Duodenal mucosa (tissue), 2 donors: ENCODE measurements at regions not wholly inside any gene's neighbourhood (a gene's known extent, or its start where the extent isn't known, plus 50 kb on each side); places are given as distances from the start of the nearest gene placed in this dataset.

ENCODE experiments used
- H3K27ac ChIP-seq: one replicate; pipeline ENCODE4 v1.7.0; 2013; ENCODE audit warnings: low read depth, low read length
- H3K27me3 ChIP-seq, 2 donors: one replicate each; pipeline ENCODE4 v1.7.0; 2013; ENCODE audit warnings: low read length in 2 of 2, control low read depth in 1 of 2; ENCODE audit not compliant: insufficient read depth in 2 of 2, control insufficient read depth in 1 of 2
- H3K36me3 ChIP-seq, 2 donors: one replicate each; pipeline ENCODE4 v1.7.0; 2013; ENCODE audit warnings: low read length in 2 of 2, control low read depth in 1 of 2; ENCODE audit not compliant: insufficient read depth in 2 of 2, control insufficient read depth in 1 of 2
- H3K4me1 ChIP-seq, 2 donors: one replicate each; pipeline ENCODE4 v1.7.0; 2013; ENCODE audit warnings: low read length in 2 of 2, control low read depth in 1 of 2; ENCODE audit not compliant: insufficient read depth in 2 of 2, control insufficient read depth in 1 of 2
- H3K4me3 ChIP-seq, 2 donors: one replicate each; pipeline ENCODE4 v1.7.0; 2013; ENCODE audit warnings: low read length in 2 of 2, low read depth in 1 of 2
- H3K9ac ChIP-seq, 2 donors: one replicate each; pipeline ENCODE4 v1.7.0; 2013; ENCODE audit warnings: low read length in 2 of 2, low read depth in 1 of 2
- H3K9me3 ChIP-seq, 2 donors: one replicate each; pipeline ENCODE4 v1.7.0; 2013; ENCODE audit warnings: low read length in 2 of 2, control low read depth in 1 of 2; ENCODE audit not compliant: control insufficient read depth in 1 of 2

- no peaks in the 10 kb centered on the region for H3K36me3 ChIP-seq
Observed at GRCh38 chr5:125526966-125527365, 780.5 kb upstream of the ZNF608 start.

DNA sequence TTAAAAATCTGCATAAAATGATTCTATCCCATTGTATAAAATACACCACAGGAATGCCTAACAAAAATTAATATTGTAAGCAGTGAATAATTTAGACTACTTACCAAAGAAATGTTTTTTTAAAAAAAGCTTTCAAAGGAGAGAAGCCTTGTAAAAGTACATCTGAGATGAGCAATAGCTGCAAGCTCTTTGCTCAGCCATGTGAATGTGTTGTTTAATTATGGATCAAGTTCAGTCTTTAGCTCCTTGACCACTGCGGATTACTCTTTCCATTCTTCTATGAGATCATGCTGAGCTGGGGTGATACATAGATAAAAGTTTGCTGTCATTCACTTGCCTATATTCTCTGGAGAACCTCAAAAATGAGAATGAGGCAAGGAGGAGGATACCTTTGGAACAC, 782.4 kb upstream of the ZNF608 start:
- Histone ChIP-seq H3K36me3 (no peaks in the 10 kb centered on the region), H3K27me3 (no peaks in the 10 kb centered on the region), H3K4me1 (no peaks in the 10 kb centered on the region), H3K9me3 (no peaks in the 10 kb centered on the region), H3K9ac (no peak overlapping the region), H3K4me3 (no peak overlapping the region), H3K27ac (no peak overlapping the region)

More at GRCh38 chr5:125526966-125527365, 780.5 kb upstream of the ZNF608 start:
- H3K4me3 ChIP-seq: no peak overlapping the region
- no peaks in the 10 kb centered on the region for H3K9me3 ChIP-seq
- H3K27ac ChIP-seq: no peak overlapping the region
- no peak overlapping the region for H3K9ac ChIP-seq
- no peaks in the 10 kb centered on the region for H3K4me1 ChIP-seq
- H3K27me3 ChIP-seq: no peaks in the 10 kb centered on the region

GRCh38 chr5:125530833-125531615, 784.6 kb upstream of the ZNF608 start:
- H3K9ac ChIP-seq: no peak overlapping the region
- peaks cover 0 to 2% of the 10 kb centered on the region in 2 donors for H3K9me3 ChIP-seq
- no peak overlapping the region for H3K27ac ChIP-seq

GRCh38 chr5:125536095-125536494, 789.7 kb upstream of the ZNF608 start:
- Histone ChIP-seq H3K27me3 (no peaks in the 10 kb centered on the region), H3K4me3 (no peak overlapping the region), H3K4me1 (no peaks in the 10 kb centered on the region), H3K27ac (no peak overlapping the region), H3K9ac (no peak overlapping the region), H3K9me3 (peaks cover 2 to 7% of the 10 kb centered on the region in 2 donors), H3K36me3 (no peaks in the 10 kb centered on the region)

More at GRCh38 chr5:125530833-125531615, 784.6 kb upstream of the ZNF608 start:
- H3K4me3 ChIP-seq: no peak overlapping the region
- no peaks in the 10 kb centered on the region for H3K4me1 ChIP-seq
- no peaks in the 10 kb centered on the region for H3K27me3 ChIP-seq
- no peaks in the 10 kb centered on the region for H3K36me3 ChIP-seq

DNA sequence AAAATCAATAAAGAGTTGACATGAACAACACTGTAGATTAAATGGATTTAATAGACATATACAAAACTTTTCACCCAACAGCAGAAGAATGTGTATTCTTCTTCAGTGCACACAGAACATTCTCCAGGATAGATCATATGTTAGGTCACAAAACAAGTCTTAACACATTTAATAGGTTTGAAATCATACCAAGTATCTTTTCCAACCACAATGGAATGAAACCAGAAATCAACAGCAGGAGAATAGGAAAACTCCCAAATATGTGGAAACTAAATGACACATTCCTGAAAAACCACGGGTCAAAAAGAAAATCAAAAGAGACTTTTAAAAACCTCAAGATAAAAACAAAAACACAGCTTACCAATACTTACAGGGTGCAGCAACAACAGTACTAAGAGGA, 790.1 kb upstream of the ZNF608 start:
- Histone ChIP-seq H3K27ac (no peak overlapping the region), H3K4me1 (no peaks in the 10 kb centered on the region), H3K9me3 (peaks cover 2 to 7% of the 10 kb centered on the region in 2 donors), H3K4me3 (no peak overlapping the region), H3K27me3 (no peaks in the 10 kb centered on the region), H3K9ac (no peak overlapping the region), H3K36me3 (no peaks in the 10 kb centered on the region)

DNA sequence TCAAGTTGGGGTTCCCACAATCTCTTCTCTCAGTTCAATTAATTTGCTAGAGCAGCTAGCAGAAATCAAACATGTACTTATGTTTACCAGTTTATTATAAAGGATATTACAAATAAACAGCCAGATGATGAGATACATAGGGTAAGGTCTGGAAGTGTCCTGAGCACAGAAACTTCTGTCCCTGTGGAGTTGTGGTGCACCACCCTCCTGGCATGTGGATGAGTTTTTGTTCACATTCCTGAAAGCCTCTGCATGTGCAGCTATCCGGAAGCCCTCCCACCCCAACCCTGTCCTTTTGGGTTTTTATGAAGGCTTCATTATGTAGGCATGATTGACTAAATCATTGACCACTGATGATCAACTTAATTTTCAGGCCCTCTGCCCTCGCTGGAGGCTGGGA, 791.2 kb upstream of the ZNF608 start:
- H3K27ac ChIP-seq: no peak overlapping the region
- H3K27me3 ChIP-seq: no peaks in the 10 kb centered on the region
- no peaks in the 10 kb centered on the region for H3K4me1 ChIP-seq
- no peak overlapping the region for H3K9ac ChIP-seq
- no peaks in the 10 kb centered on the region for H3K36me3 ChIP-seq
- no peak overlapping the region for H3K4me3 ChIP-seq
- peaks cover 2 to 7% of the 10 kb centered on the region in 2 donors for H3K9me3 ChIP-seq

GRCh38 chr5:125538469-125538868, 792.0 kb upstream of the ZNF608 start:
- peaks cover 2 to 7% of the 10 kb centered on the region in 2 donors for H3K9me3 ChIP-seq
- H3K27ac ChIP-seq: no peak overlapping the region
- no peak overlapping the region for H3K9ac ChIP-seq
- no peaks in the 10 kb centered on the region for H3K4me1 ChIP-seq
- no peaks in the 10 kb centered on the region for H3K36me3 ChIP-seq
- no peaks in the 10 kb centered on the region for H3K27me3 ChIP-seq
- no peak overlapping the region for H3K4me3 ChIP-seq

- H3K9ac ChIP-seq: no peak overlapping the region
- H3K4me1 ChIP-seq: no peaks in the 10 kb centered on the region
- no peak overlapping the region for H3K27ac ChIP-seq
- no peaks in the 10 kb centered on the region for H3K27me3 ChIP-seq
- H3K36me3 ChIP-seq: no peaks in the 10 kb centered on the region
- peaks cover 0 to 7% of the 10 kb centered on the region in 2 donors for H3K9me3 ChIP-seq
- no peak overlapping the region for H3K4me3 ChIP-seq
Observed at GRCh38 chr5:125541085-125541484, 794.6 kb upstream of the ZNF608 start.

GRCh38 chr5:125549322-125549911, 803.0 kb upstream of the ZNF608 start:
- Histone ChIP-seq H3K4me3 (no peak overlapping the region), H3K9ac (no peak overlapping the region), H3K27me3 (no peaks in the 10 kb centered on the region), H3K4me1 (no peaks in the 10 kb centered on the region), H3K27ac (no peak overlapping the region), H3K9me3 (no peaks in the 10 kb centered on the region), H3K36me3 (no peaks in the 10 kb centered on the region)

GRCh38 chr5:125550274-125550673, 803.8 kb upstream of the ZNF608 start:
- no peaks in the 10 kb centered on the region for H3K9me3 ChIP-seq
- H3K4me3 ChIP-seq: no peak overlapping the region
- H3K4me1 ChIP-seq: no peaks in the 10 kb centered on the region
- H3K9ac ChIP-seq: no peak overlapping the region
- no peaks in the 10 kb centered on the region for H3K27me3 ChIP-seq
- H3K36me3 ChIP-seq: no peaks in the 10 kb centered on the region
- no peak overlapping the region for H3K27ac ChIP-seq
